HEK293 (cell line): ENCODE measurements at regions not wholly inside any gene's neighbourhood (a gene's known extent, or its start where the extent isn't known, plus 50 kb on each side); places are given as distances from the start of the nearest gene placed in this dataset.

ENCODE experiments used
- CTCF ChIA-PET: fragments of 350-600 bp; formaldehyde crosslinking; extraction: SDS; loops from one replicate; lab custom pipeline; 2021; ENCODE audit warnings: antibody characterized with exemption; lab: Yijun Ruan, JAX
- POLR2A ChIA-PET: fragments of 300-600 bp; formaldehyde crosslinking; extraction: SDS; loops from one replicate; lab custom pipeline; 2020; ENCODE audit warnings: antibody characterized with exemption, inconsistent platforms; lab: Yijun Ruan, JAX
- H3K27ac ChIP-seq: fragments of 200-500 bp; sonication (Bioruptor generic); 2 replicates; pipeline ENCODE4 v1.5.1; 2014; ENCODE audit warnings: low read depth, low read length, control low read depth, inconsistent platforms; ENCODE audit errors: extremely low read depth
- H3K36me3 ChIP-seq, 2 experiments: fragments of 200-500 bp in 1 of 2; sonication (Bioruptor generic) in 1 of 2; 1 replicate in 1 of 2; 2 replicates in 1 of 2; pipeline ENCODE4 v1.5.1; 2014 to 2017; ENCODE audit warnings: inconsistent platforms in 2 of 2, low read length in 2 of 2; ENCODE audit not compliant: control insufficient read depth in 2 of 2, insufficient read depth in 1 of 2
- H3K4me1 ChIP-seq: fragments of 200-500 bp; sonication (Bioruptor generic); 2 replicates; pipeline ENCODE4 v1.5.1; 2014; ENCODE audit warnings: mild to moderate bottlenecking, low read length, inconsistent platforms; ENCODE audit not compliant: control insufficient read depth, insufficient read depth
- H3K4me3 ChIP-seq: 2 replicates; pipeline ENCODE4 v1.5.1; 2011; ENCODE audit warnings: low read depth, mild to moderate bottlenecking, control low read depth, low read length, moderate library complexity
- H3K9me3 ChIP-seq: fragments of 200-500 bp; sonication (Bioruptor generic); 2 replicates; pipeline ENCODE4 v1.5.1; 2014; ENCODE audit warnings: low read depth, low read length, inconsistent platforms; ENCODE audit not compliant: control insufficient read depth, insufficient read depth
- REST ChIP-seq: fragments of 450-650 bp; formaldehyde crosslinking; IDR thresholded peaks from 2 replicates; pipeline ENCODE4 v1.5.1; 2016; ENCODE audit warnings: missing biosample characterization, missing genetic modification characterization
- SETDB1 ChIP-seq: IDR thresholded peaks from one replicate; pipeline ENCODE4 v1.6.1; 2017; ENCODE audit warnings: mild to moderate bottlenecking, low read length, moderate library complexity, mixed read lengths; ENCODE audit not compliant: insufficient read length
- WT1 ChIP-seq: fragments of 450-650 bp; formaldehyde crosslinking; IDR thresholded peaks from 2 replicates; pipeline ENCODE4 v1.5.1; 2016; ENCODE audit warnings: missing biosample characterization, missing genetic modification characterization
- YY1 ChIP-seq: fragments of 450-650 bp; formaldehyde crosslinking; IDR thresholded peaks from 2 replicates; pipeline ENCODE4 v1.5.1; 2018; ENCODE audit warnings: missing biosample characterization, missing genetic modification characterization
- ZBTB11 ChIP-seq: fragments of 450-650 bp; formaldehyde crosslinking; conservative IDR thresholded peaks from 2 replicates; pipeline ENCODE4 v1.5.1; 2016; ENCODE audit warnings: low read depth, missing biosample characterization, missing genetic modification characterization
- ZBTB48 ChIP-seq: fragments of 450-650 bp; formaldehyde crosslinking; IDR thresholded peaks from 2 replicates; pipeline ENCODE4 v1.5.1; 2016; ENCODE audit warnings: missing biosample characterization, missing genetic modification characterization
- ZNF184 ChIP-seq: fragments of 450-650 bp; IDR thresholded peaks from 2 replicates; pipeline ENCODE4 v1.5.1; 2018; ENCODE audit warnings: missing biosample characterization, mild to moderate bottlenecking, missing genetic modification characterization
- ZNF211 ChIP-seq: fragments of 450-650 bp; formaldehyde crosslinking; IDR thresholded peaks from 2 replicates; pipeline ENCODE4 v1.5.1; 2016; ENCODE audit warnings: low read depth, missing biosample characterization, missing genetic modification characterization
- ZNF23 ChIP-seq: fragments of 450-650 bp; formaldehyde crosslinking; IDR thresholded peaks from 2 replicates; pipeline ENCODE4 v1.5.1; 2016; ENCODE audit warnings: missing biosample characterization, missing genetic modification characterization, borderline replicate concordance
- ZNF366 ChIP-seq: fragments of 450-650 bp; formaldehyde crosslinking; conservative IDR thresholded peaks from 2 replicates; pipeline ENCODE4 v1.5.1; 2016; ENCODE audit warnings: missing biosample characterization, missing genetic modification characterization
- ZNF391 ChIP-seq: fragments of 450-650 bp; formaldehyde crosslinking; IDR thresholded peaks from 2 replicates; pipeline ENCODE4 v1.5.1; 2016; ENCODE audit warnings: low read depth, missing biosample characterization, missing genetic modification characterization, borderline replicate concordance
- ZNF416 ChIP-seq: fragments of 450-650 bp; formaldehyde crosslinking; IDR thresholded peaks from 2 replicates; pipeline ENCODE4 v1.5.1; 2016; ENCODE audit warnings: missing biosample characterization, missing genetic modification characterization
- ZNF423 ChIP-seq: fragments of 450-650 bp; formaldehyde crosslinking; IDR thresholded peaks from 2 replicates; pipeline ENCODE4 v1.5.1; 2016; ENCODE audit warnings: missing biosample characterization, missing genetic modification characterization
- ZNF510 ChIP-seq: fragments of 450-650 bp; formaldehyde crosslinking; IDR thresholded peaks from 2 replicates; pipeline ENCODE4 v1.5.1; 2018; ENCODE audit warnings: mild to moderate bottlenecking, missing genetic modification characterization, missing biosample characterization; ENCODE audit not compliant: insufficient replicate concordance
- ZNF521 ChIP-seq: fragments of 450-650 bp; formaldehyde crosslinking; IDR thresholded peaks from 2 replicates; pipeline ENCODE4 v1.5.1; 2017; ENCODE audit warnings: missing biosample characterization, mild to moderate bottlenecking, missing genetic modification characterization
- ZNF677 ChIP-seq: fragments of 450-650 bp; IDR thresholded peaks from 2 replicates; pipeline ENCODE4 v1.5.0; 2018; ENCODE audit warnings: missing biosample characterization, mild to moderate bottlenecking, missing genetic modification characterization, moderate library complexity
- ZNF701 ChIP-seq: fragments of 450-650 bp; formaldehyde crosslinking; IDR thresholded peaks from 2 replicates; pipeline ENCODE4 v1.5.1; 2016; ENCODE audit warnings: missing biosample characterization, missing genetic modification characterization
- ZNF785 ChIP-seq: fragments of 450-650 bp; formaldehyde crosslinking; IDR thresholded peaks from 2 replicates; pipeline ENCODE4 v1.5.1; 2016; ENCODE audit warnings: missing biosample characterization, missing genetic modification characterization
- ZNF792 ChIP-seq: fragments of 450-650 bp; formaldehyde crosslinking; IDR thresholded peaks from 2 replicates; pipeline ENCODE4 v1.5.1; 2016; ENCODE audit warnings: missing biosample characterization, missing genetic modification characterization
- TF ChIP-seq, protein P1 (sequence below): fragments of 450-650 bp; formaldehyde crosslinking; IDR thresholded peaks from 2 replicates; pipeline ENCODE4 v1.5.1; 2016; ENCODE audit warnings: missing biosample characterization, missing genetic modification characterization, low read depth
- TF ChIP-seq, protein P2 (sequence below): IDR thresholded peaks from 2 replicates; pipeline ENCODE4 v1.6.1; 2011; ENCODE audit warnings: mild to moderate bottlenecking, low read depth, low read length, borderline replicate concordance
- TF ChIP-seq, protein P3 (sequence below): fragments of 450-650 bp; formaldehyde crosslinking; IDR thresholded peaks from 2 replicates; pipeline ENCODE4 v1.5.1; 2017; ENCODE audit warnings: missing biosample characterization, missing genetic modification characterization

- no peak overlapping the region for H3K4me3 ChIP-seq
- CTCF ChIA-PET, result no interaction called here
- H3K36me3 ChIP-seq, result no peaks in the 10 kb centered on the region
- TF ChIP-seq ZNF510 (tag by site-specific recombination), result no peak
- no peak for TF ChIP-seq WT1
- no peak for TF ChIP-seq ZBTB48 (tag by site-specific recombination)
- TF ChIP-seq ZNF677 (tag by site-specific recombination), result no peak
- no peak for TF ChIP-seq ZNF785 (tag by site-specific recombination)
- TF ChIP-seq ZNF792, result no peak
- no peak for TF ChIP-seq ZNF423
- TF ChIP-seq, protein P1, sequence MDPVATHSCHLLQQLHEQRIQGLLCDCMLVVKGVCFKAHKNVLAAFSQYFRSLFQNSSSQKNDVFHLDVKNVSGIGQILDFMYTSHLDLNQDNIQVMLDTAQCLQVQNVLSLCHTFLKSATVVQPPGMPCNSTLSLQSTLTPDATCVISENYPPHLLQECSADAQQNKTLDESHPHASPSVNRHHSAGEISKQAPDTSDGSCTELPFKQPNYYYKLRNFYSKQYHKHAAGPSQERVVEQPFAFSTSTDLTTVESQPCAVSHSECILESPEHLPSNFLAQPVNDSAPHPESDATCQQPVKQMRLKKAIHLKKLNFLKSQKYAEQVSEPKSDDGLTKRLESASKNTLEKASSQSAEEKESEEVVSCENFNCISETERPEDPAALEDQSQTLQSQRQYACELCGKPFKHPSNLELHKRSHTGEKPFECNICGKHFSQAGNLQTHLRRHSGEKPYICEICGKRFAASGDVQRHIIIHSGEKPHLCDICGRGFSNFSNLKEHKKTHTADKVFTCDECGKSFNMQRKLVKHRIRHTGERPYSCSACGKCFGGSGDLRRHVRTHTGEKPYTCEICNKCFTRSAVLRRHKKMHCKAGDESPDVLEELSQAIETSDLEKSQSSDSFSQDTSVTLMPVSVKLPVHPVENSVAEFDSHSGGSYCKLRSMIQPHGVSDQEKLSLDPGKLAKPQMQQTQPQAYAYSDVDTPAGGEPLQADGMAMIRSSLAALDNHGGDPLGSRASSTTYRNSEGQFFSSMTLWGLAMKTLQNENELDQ (tag by site-specific recombination), result no peak
- TF ChIP-seq ZNF366 (tag by site-specific recombination), result no peak
- no peak for TF ChIP-seq ZNF521
- no peak for TF ChIP-seq REST (tag by site-specific recombination)
- TF ChIP-seq, protein P2, sequence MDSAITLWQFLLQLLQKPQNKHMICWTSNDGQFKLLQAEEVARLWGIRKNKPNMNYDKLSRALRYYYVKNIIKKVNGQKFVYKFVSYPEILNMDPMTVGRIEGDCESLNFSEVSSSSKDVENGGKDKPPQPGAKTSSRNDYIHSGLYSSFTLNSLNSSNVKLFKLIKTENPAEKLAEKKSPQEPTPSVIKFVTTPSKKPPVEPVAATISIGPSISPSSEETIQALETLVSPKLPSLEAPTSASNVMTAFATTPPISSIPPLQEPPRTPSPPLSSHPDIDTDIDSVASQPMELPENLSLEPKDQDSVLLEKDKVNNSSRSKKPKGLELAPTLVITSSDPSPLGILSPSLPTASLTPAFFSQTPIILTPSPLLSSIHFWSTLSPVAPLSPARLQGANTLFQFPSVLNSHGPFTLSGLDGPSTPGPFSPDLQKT, result no peak
- TF ChIP-seq SETDB1, result no peak
- TF ChIP-seq, all 188 proteins: peak for 0
- Histone ChIP-seq H3K27ac (no peak overlapping the region), H3K9me3 (no peaks in the 10 kb centered on the region), H3K4me1 (no peaks in the 10 kb centered on the region)
- POLR2A ChIA-PET, result no interaction called here
Observed at GRCh38 chr1:148310807-148311206, 158.7 kb upstream of the NBPF11 start.

- Histone ChIP-seq H3K27ac (no peak overlapping the region), H3K4me1 (no peaks in the 10 kb centered on the region), H3K9me3 (no peaks in the 10 kb centered on the region), H3K4me3 (no peak overlapping the region), H3K36me3 (no peaks in the 10 kb centered on the region)
- TF ChIP-seq ZNF23 (tag by site-specific recombination) (no peak), ZNF211 (tag by site-specific recombination) (no peak), ZNF391 (no peak), ZBTB11 (tag by site-specific recombination) (no peak), YY1 (tag by site-specific recombination) (no peak), ZNF416 (no peak), ZNF701 (tag by site-specific recombination) (no peak), ZNF184 (no peak)
- TF ChIP-seq, protein P3, sequence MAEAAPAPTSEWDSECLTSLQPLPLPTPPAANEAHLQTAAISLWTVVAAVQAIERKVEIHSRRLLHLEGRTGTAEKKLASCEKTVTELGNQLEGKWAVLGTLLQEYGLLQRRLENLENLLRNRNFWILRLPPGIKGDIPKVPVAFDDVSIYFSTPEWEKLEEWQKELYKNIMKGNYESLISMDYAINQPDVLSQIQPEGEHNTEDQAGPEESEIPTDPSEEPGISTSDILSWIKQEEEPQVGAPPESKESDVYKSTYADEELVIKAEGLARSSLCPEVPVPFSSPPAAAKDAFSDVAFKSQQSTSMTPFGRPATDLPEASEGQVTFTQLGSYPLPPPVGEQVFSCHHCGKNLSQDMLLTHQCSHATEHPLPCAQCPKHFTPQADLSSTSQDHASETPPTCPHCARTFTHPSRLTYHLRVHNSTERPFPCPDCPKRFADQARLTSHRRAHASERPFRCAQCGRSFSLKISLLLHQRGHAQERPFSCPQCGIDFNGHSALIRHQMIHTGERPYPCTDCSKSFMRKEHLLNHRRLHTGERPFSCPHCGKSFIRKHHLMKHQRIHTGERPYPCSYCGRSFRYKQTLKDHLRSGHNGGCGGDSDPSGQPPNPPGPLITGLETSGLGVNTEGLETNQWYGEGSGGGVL, result no peak
- POLR2A ChIA-PET, result no interaction called here
- CTCF ChIA-PET, result no interaction called here
Observed at GRCh38 chr1:148309940-148310500, 157.9 kb upstream of the NBPF11 start.
